ENCODE measurements at regions not wholly inside any gene's neighbourhood (a gene's known extent, or its start where the extent isn't known, plus 50 kb on each side); places are given as distances from the start of the nearest gene placed in this dataset.

GRCh38 chr3:79887213-79887612 lies 119.4 kb upstream of the ROBO1 start:
- TF ChIP-seq CTCF (IDR thresholded peaks at IDR 0.05) (no peak), POLR2A (IDR thresholded peaks at IDR 0.05; ENCODE audit: low read length) (no peak), JUN (IDR thresholded peaks at IDR 0.05) (no peak), USF2 (IDR thresholded peaks at IDR 0.05) (no peak), REST (IDR thresholded peaks at IDR 0.05) (no peak), RFX5 (IDR thresholded peaks at IDR 0.05) (no peak), CEBPB (IDR thresholded peaks at IDR 0.05) (no peak), EP300 (IDR thresholded peaks at IDR 0.05) (no peak), SMC3 (IDR thresholded peaks at IDR 0.05) (no peak)

Data from A549 (cell line).